ENCODE measurements at regions not wholly inside any gene's neighbourhood (a gene's known extent, or its start where the extent isn't known, plus 50 kb on each side); places are given as distances from the start of the nearest gene placed in this dataset.
"Not testable (repeated sequence)": the region's sequence is repeated elsewhere in the genome, so short reads cannot be mapped to it uniquely, and the experiment has no call there.

GRCh38 chr6:140653972-140654371 is 1279.5 kb upstream of the CITED2 start:
- no peaks in the 10 kb centered on the region for H3K79me2 ChIP-seq (ENCODE audit: insufficient read depth, low read length)
- no peak overlapping the region for H2AFZ ChIP-seq (ENCODE audit: low read depth, low read length, severe bottlenecking)
- no peak overlapping the region for H3K27ac ChIP-seq (ENCODE audit: low read depth, low read length)
- TF ChIP-seq CTCF (IDR thresholded peaks at IDR 0.05; ENCODE audit: insufficient read depth, low read length, poor library complexity, severe bottlenecking) (no peak), EZH2phosphoT487 (conservative IDR thresholded peaks at IDR 0.05; ENCODE audit: low read length) (no peak)
- no peaks in the 10 kb centered on the region for H3K36me3 ChIP-seq (ENCODE audit: low read length)
- no peaks in the 10 kb centered on the region for H3F3A ChIP-seq (ENCODE audit: insufficient read depth)
- H4K20me1 ChIP-seq (ENCODE audit: low read depth, low read length) = no peaks in the 10 kb centered on the region
- no peaks in the 10 kb centered on the region for H3K9me3 ChIP-seq (ENCODE audit: insufficient read depth, low read length)
- H3K4me2 ChIP-seq (ENCODE audit: low read depth, low read length, poor library complexity, severe bottlenecking) = no peak overlapping the region
- H3K4me3 ChIP-seq (ENCODE audit: insufficient read depth, low read length, poor library complexity, severe bottlenecking) = no peak overlapping the region
- H3K27me3 ChIP-seq (ENCODE audit: low read length) = no peaks in the 10 kb centered on the region
- no peaks in the 10 kb centered on the region for H3K9me2 ChIP-seq (replicated peaks; ENCODE audit: insufficient read depth, low read length)
- H3K9ac ChIP-seq (ENCODE audit: low read length) = no peak overlapping the region

GRCh38 chr6:140653506-140653905 is 1279.1 kb upstream of the CITED2 start:
- no peaks in the 10 kb centered on the region for H3K9me3 ChIP-seq (ENCODE audit: insufficient read depth, low read length)
- no peak overlapping the region for H3K27ac ChIP-seq (ENCODE audit: low read depth, low read length)
- H2AFZ ChIP-seq (ENCODE audit: low read depth, low read length, severe bottlenecking) = no peak overlapping the region
- no peaks in the 10 kb centered on the region for H4K20me1 ChIP-seq (ENCODE audit: low read depth, low read length)
- no peak overlapping the region for H3K4me3 ChIP-seq (ENCODE audit: insufficient read depth, low read length, poor library complexity, severe bottlenecking)
- H3K9ac ChIP-seq (ENCODE audit: low read length) = no peak overlapping the region
- no peaks in the 10 kb centered on the region for H3K79me2 ChIP-seq (ENCODE audit: insufficient read depth, low read length)
- H3K9me2 ChIP-seq (replicated peaks; ENCODE audit: insufficient read depth, low read length) = no peaks in the 10 kb centered on the region
- TF ChIP-seq EZH2phosphoT487 (conservative IDR thresholded peaks at IDR 0.05; ENCODE audit: low read length) (no peak), CTCF (IDR thresholded peaks at IDR 0.05; ENCODE audit: insufficient read depth, low read length, poor library complexity, severe bottlenecking) (no peak)
- H3K27me3 ChIP-seq (ENCODE audit: low read length) = no peaks in the 10 kb centered on the region
- H3K36me3 ChIP-seq (ENCODE audit: low read length) = no peaks in the 10 kb centered on the region
- no peaks in the 10 kb centered on the region for H3F3A ChIP-seq (ENCODE audit: insufficient read depth)
- H3K4me2 ChIP-seq (ENCODE audit: low read depth, low read length, poor library complexity, severe bottlenecking) = no peak overlapping the region

GRCh38 chr6:140649502-140649901 is 1275.1 kb upstream of the CITED2 start:
- not testable (repeated sequence) for H2AFZ ChIP-seq (ENCODE audit: low read depth, low read length, severe bottlenecking); H3K79me2 ChIP-seq (ENCODE audit: insufficient read depth, low read length); H3K9me2 ChIP-seq (replicated peaks; ENCODE audit: insufficient read depth, low read length); H3K27me3 ChIP-seq (ENCODE audit: low read length); H3K27ac ChIP-seq (ENCODE audit: low read depth, low read length); H3K9ac ChIP-seq (ENCODE audit: low read length); H3K9me3 ChIP-seq (ENCODE audit: insufficient read depth, low read length); H3K36me3 ChIP-seq (ENCODE audit: low read length); H3F3A ChIP-seq (ENCODE audit: insufficient read depth); H4K20me1 ChIP-seq (ENCODE audit: low read depth, low read length); H3K4me3 ChIP-seq (ENCODE audit: insufficient read depth, low read length, poor library complexity, severe bottlenecking); H3K4me2 ChIP-seq (ENCODE audit: low read depth, low read length, poor library complexity, severe bottlenecking)

- H3K36me3 ChIP-seq (ENCODE audit: low read length); H3K4me3 ChIP-seq (ENCODE audit: insufficient read depth, low read length, poor library complexity, severe bottlenecking); H3K9ac ChIP-seq (ENCODE audit: low read length); H3K27me3 ChIP-seq (ENCODE audit: low read length); H2AFZ ChIP-seq (ENCODE audit: low read depth, low read length, severe bottlenecking); H3K9me3 ChIP-seq (ENCODE audit: insufficient read depth, low read length); H4K20me1 ChIP-seq (ENCODE audit: low read depth, low read length); H3F3A ChIP-seq (ENCODE audit: insufficient read depth); H3K79me2 ChIP-seq (ENCODE audit: insufficient read depth, low read length); H3K27ac ChIP-seq (ENCODE audit: low read depth, low read length); H3K9me2 ChIP-seq (replicated peaks; ENCODE audit: insufficient read depth, low read length); H3K4me2 ChIP-seq (ENCODE audit: low read depth, low read length, poor library complexity, severe bottlenecking): not testable (repeated sequence)
These were observed 1272.9 kb upstream of the CITED2 start for GRCh38 chr6:140647322-140647721.
